ENCODE measurements at regions not wholly inside any gene's neighbourhood (a gene's known extent, or its start where the extent isn't known, plus 50 kb on each side); places are given as distances from the start of the nearest gene placed in this dataset.

GRCh38 chr6:66772800-66773199 lies 1065.8 kb upstream of the EYS start:
- DNase-seq (ENCODE audit: low read depth in 4 of 4, low spot score in 2 of 4): no peak

DNA sequence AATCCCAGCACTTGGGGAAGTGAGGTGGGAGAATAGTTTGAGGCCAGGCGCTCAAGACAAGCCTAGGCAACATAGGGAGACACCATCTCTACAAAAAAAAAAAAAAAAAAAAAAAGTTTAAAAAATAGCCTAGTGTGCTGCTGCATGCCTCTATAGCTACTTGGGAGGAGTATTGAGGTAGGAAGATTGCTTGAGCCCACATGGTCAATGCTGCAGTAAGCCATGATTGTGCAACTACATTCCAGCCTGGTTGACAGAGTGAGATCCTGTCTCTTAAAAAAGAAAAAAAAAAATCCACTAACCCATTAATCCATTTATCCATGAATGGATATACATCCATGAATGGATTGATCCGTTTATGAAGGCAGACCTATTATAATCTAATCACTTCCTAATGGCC lies 1064.6 kb upstream of the EYS start:
- no peak for DNase-seq (ENCODE audit: low read depth in 4 of 4, low spot score in 2 of 4)

- no peak for DNase-seq (ENCODE audit: low read depth in 4 of 4, low spot score in 2 of 4)
Measured at GRCh38 chr6:66751630-66752029, 1044.6 kb upstream of the EYS start.

GRCh38 chr6:66740346-66740745 lies 1033.3 kb upstream of the EYS start:
- DNase-seq (ENCODE audit: low read depth in 4 of 4, low spot score in 2 of 4): no peak

DNA sequence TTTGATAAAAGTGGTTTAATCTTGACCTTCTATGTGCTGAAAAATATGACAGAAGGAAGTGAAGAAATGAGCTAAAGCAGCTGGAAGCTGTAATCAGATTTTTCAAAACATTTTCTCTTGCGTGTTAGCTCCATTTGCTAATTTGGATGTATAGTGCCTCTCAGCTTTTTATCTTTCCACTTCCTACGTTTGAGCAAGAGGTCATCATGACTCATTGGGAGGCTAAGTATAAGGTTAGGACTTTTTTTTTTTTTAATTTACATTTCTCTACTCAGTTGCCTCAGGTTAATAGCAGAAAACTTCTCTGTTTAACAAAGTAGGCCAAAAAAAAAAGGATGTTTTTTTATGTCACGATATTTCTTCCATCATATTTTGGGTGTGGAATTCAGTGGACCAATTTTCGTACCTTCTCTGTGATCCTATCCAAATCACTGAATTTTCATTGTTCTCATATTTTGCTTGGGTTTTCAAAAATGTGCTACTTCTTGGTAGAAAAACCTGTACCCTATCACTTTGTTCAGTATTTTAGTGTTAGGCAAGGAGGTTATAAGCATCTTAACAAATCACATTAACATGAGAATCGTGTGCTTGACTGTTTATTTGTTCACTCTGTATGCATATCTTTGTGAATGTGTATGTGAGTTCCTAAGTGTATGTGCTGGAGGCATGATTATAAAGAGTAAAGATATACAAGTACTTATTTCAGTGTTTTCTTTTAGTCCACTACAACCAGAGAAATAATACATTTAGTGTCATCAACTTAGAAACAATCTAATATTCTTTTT lies 1028.3 kb upstream of the EYS start:
- no peak for DNase-seq (ENCODE audit: low read depth in 4 of 4, low spot score in 2 of 4)

GRCh38 chr6:66731310-66731709 lies 1024.3 kb upstream of the EYS start:
- DNase-seq (ENCODE audit: low read depth in 4 of 4, low spot score in 2 of 4): no peak

DNA sequence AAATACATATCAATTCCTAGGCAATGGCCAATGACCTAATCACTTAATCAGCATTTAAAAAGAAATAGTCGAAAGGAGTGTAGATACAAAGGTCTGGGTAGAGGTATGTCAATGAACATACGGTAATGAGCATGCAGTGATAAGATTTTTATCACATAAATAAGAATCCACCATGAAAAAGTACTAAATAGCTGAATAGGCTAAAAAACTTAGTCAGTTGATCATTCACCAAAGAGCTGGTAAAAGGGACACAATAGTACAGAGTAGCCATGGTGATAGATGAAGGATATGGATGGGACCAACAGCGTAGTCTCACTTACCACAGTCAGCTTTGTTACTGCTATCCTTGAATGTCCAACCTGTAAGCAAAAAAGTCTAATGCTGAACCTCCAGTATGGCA lies 1018.6 kb upstream of the EYS start:
- no peak for DNase-seq (ENCODE audit: low read depth in 4 of 4, low spot score in 2 of 4)

DNA sequence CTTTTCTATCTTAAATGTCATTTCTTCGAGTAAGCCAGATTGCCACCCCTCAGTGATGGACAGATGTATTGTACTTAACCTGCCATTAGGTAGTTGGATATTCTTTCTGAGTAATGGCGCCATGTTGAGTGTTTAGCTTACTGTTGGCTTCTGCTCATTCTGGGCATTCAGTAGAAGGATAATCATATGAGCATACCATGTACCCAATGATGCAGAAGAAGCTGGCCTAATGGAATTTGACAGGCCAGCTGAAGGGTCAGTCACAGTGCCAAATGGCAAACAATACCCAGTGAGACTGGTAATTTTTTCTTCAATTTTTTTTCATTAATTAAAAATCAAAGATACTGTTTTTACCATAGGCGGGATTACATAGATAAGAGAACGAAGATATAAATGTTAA lies 1010.8 kb upstream of the EYS start:
- no peak for DNase-seq (ENCODE audit: low read depth in 4 of 4, low spot score in 2 of 4)

DNA sequence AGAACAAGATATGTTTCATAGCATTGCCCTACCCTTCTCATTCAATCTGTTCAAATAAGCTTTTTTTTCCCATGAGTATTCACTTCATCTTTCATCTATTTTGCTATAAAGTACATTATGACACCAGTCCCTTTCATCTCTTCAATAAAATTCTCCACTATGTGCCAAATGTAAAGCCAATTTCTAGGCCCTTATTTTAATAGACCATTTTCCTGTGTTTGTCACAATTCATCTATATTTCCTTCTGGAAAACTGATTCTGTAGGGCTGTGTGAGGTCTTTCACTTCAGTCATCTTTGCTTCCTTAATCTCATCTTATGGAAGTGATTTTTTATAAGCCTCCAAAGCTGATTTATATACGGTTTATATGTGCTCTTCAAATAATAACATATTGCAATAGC lies 992.4 kb upstream of the EYS start:
- no peak for DNase-seq (ENCODE audit: low read depth in 4 of 4, low spot score in 2 of 4)

DNA sequence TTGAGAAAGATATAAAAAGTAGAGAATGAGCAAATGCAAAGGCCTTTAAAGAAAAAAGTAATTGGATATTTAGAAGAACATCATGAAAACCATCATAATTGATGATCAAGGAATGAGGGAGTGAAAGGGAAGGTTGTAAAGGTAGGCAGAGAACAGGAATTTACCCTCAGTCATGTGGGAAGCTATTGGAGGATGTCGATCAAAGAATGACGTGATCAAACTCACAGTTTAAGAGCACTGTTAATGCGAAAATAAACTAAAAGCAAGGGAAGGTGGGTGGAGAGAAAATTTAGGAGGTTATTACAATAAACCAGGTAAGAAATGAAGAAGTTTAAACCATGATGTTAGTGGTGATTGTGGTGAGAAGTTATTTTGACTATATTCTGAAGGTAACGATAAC lies 982.6 kb upstream of the EYS start:
- no peak for DNase-seq (ENCODE audit: low read depth in 4 of 4, low spot score in 2 of 4)

DNA sequence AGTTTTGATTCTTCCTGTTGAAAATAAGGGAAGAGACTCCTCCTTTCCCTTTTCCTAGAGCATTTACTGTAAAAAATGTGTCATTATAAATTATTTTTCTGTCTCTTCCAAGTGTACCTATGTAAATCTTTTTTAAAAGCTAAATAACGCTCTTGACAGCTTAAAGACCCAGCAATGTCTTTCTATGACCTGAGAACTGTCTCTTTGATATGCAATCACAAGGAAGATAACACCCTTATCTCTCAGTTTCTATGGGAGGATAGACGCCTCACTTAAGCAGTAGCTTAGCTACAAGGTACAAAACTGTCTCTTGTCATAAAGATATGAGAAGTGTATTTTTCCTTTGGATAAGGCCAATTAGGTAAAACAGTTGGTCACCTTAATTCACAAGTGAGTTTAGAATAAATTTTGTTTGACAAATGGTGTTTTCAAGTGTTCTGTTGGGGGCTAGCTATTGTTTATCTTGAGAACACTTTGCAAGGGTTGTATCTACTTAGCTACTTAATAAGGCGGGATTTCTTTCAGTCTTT lies 980.6 kb upstream of the EYS start:
- no peak for DNase-seq (ENCODE audit: low read depth in 4 of 4, low spot score in 2 of 4)

DNA sequence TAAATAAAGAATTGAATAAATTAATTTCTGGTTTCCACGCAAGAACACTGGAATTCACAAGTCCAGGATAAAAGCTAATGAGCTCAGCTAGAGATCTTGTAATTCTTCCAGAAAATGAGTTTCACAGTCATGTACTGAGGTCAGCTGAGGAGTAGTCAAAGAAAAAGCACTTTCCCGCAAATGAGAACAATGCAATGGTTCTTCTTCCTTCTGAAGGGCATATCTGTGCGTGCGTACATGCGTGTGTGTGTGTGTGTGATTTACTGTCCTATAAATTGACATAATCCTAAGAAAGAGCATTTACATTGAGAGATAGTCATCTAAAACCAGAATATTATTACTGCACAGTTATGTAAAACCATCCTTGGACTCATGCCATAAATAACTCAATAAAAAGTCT lies 968.9 kb upstream of the EYS start:
- no peak for DNase-seq (ENCODE audit: low read depth in 4 of 4, low spot score in 2 of 4)

DNA sequence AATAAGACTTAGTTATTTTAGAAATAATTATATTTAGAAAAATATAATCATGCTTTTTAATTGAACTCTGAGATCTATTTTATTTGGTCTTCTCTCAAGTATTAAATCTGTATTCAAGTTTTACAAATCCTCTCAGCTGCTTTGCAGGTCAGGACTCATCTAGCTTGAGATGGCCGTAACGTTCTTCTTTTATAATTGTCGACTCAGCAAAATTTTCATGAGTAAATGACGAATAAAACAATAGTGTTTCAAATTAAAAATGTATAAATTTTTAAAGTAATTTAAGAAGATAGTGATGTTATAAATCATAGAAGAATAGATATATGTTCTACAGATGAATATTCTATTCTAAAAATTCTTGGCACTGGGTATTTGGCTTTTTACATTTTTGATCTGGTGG lies 957.1 kb upstream of the EYS start:
- DNase-seq (ENCODE audit: low read depth in 4 of 4, low spot score in 2 of 4): no peak

DNA sequence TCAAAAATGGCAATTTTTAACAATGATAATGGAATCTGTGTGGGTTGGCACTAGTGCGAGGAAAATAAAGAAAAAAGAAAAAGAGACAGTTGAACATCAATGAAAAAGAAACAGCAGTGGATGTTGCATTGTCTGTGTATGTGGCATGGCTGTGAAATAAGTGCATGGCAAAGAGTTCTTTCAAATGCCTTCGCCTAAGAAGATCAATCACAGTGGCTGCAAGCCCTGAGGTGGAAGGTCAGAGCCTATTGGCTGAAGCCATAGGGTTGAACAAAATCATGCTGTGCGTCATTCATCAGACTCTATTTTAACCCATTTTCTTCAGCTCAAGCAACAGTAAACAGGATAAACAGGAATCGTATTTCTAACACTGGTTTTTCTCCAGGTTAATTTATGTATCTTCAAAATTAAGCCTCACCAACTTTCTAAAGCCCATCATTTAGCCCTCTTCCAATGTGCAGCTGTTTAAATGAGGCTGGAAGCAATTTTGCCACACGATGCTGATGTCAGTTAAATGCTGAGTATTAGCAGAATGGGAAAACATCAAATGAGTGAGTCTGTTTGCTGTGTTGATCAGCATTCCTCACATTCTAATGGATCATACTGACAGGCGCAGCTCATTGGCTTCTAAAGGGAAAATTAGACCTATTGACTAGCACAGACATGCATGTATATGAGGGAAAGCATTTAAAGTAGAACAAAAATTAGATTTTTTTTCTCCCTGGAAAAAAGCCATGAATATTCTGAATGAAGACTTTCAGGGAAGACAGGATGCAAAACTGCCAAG lies 955.9 kb upstream of the EYS start:
- no peak for DNase-seq (ENCODE audit: low read depth in 4 of 4, low spot score in 2 of 4)

GRCh38 chr6:66662196-66662595 lies 955.2 kb upstream of the EYS start:
- no peak for DNase-seq (ENCODE audit: low read depth in 4 of 4, low spot score in 2 of 4)

GRCh38 chr6:66655420-66655819 lies 948.4 kb upstream of the EYS start:
- no peak for DNase-seq (ENCODE audit: low read depth in 4 of 4, low spot score in 2 of 4)

GRCh38 chr6:66638518-66638917 lies 931.5 kb upstream of the EYS start:
- DNase-seq (ENCODE audit: low read depth in 4 of 4, low spot score in 2 of 4): no peak

GRCh38 chr6:66638099-66638498 lies 931.1 kb upstream of the EYS start:
- DNase-seq (ENCODE audit: low read depth in 4 of 4, low spot score in 2 of 4): no peak

- no peak for DNase-seq (ENCODE audit: low read depth in 4 of 4, low spot score in 2 of 4)
Measured at GRCh38 chr6:66628917-66629316, 921.9 kb upstream of the EYS start.

DNA sequence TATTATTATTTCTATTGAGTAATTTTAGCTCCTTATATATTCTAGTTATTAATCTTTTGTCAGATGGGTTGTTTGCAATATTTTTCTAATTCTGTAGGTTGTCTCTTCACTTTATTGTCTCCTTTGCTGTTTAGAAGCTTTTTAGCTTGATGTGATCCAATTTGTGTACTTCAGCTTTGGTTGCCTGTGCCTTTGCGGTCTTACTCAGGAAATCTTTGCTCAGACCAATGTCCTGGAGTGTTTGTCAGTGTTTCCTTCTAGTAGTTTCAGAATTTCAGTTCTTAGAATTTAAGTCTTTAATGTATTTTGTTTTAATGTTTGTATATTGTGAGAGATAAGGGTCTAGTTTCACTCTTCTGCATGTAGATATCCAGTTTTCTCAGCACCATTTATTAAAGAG lies 916.0 kb upstream of the EYS start:
- DNase-seq (ENCODE audit: low read depth in 4 of 4, low spot score in 2 of 4): no peak

- DNase-seq (ENCODE audit: low read depth in 4 of 4, low spot score in 2 of 4): no peak
Measured at GRCh38 chr6:66605971-66606370, 898.9 kb upstream of the EYS start.

- DNase-seq (ENCODE audit: low read depth in 4 of 4, low spot score in 2 of 4): no peak
Measured at GRCh38 chr6:66605011-66605410, 898.0 kb upstream of the EYS start.
